CD4-positive, alpha-beta T cell treated with Interleukin-10 for 1 hour (primary cell): ENCODE measurements at regions not wholly inside any gene's neighbourhood (a gene's known extent, or its start where the extent isn't known, plus 50 kb on each side); places are given as distances from the start of the nearest gene placed in this dataset.
"Not testable (repeated sequence)": the region's sequence is repeated elsewhere in the genome, so short reads cannot be mapped to it uniquely, and the experiment has no call there.

Source experiments
- DNase-seq: peaks from one replicate; pipeline ENCODE4 v3.0.0-alpha.2; 2020

- DNase-seq, result no peak
Observed at GRCh38 chr15:70602834-70603560, 160.4 kb downstream of the UACA start.

GRCh38 chr15:70602281-70602680, 161.1 kb downstream of the UACA start:
- no peak for DNase-seq

- no peak for DNase-seq
Observed at GRCh38 chr15:70597945-70598344, 165.4 kb downstream of the UACA start.

GRCh38 chr15:70597056-70597603, 166.2 kb downstream of the UACA start:
- no peak for DNase-seq

- DNase-seq, result no peak
Observed at GRCh38 chr15:70596354-70597055, 166.9 kb downstream of the UACA start.

GRCh38 chr15:70593795-70594194, 169.6 kb downstream of the UACA start:
- no peak for DNase-seq

GRCh38 chr15:70589728-70590127, 173.6 kb downstream of the UACA start:
- DNase-seq, result no peak

- no peak for DNase-seq
Observed at GRCh38 chr15:70589221-70589620, 174.1 kb downstream of the UACA start.

- DNase-seq, result no peak
Observed at GRCh38 chr15:70588613-70589012, 174.7 kb downstream of the UACA start.

- no peak for DNase-seq
Observed at GRCh38 chr15:70587896-70588567, 175.3 kb downstream of the UACA start.

- DNase-seq, result not testable (repeated sequence)
Observed at GRCh38 chr15:70587012-70587634, 176.2 kb downstream of the UACA start.

GRCh38 chr15:70586241-70586640, 177.1 kb downstream of the UACA start:
- no peak for DNase-seq

GRCh38 chr15:70585707-70586034, 177.7 kb downstream of the UACA start:
- DNase-seq, result no peak

- peak; percentile 30 for DNase-seq
Observed at GRCh38 chr15:70584838-70585706, 178.3 kb downstream of the UACA start.

- no peak for DNase-seq
Observed at GRCh38 chr15:70584441-70584837, 178.9 kb downstream of the UACA start.

- no peak for DNase-seq
Observed at GRCh38 chr15:70583006-70583405, 180.4 kb downstream of the UACA start.

- DNase-seq, result no peak
Observed at GRCh38 chr15:70582143-70582945, 181.0 kb downstream of the UACA start.

- no peak for DNase-seq
Observed at GRCh38 chr15:70580958-70581357, 182.4 kb downstream of the UACA start.

GRCh38 chr15:70580286-70580685, 183.1 kb downstream of the UACA start:
- DNase-seq, result no peak

- DNase-seq, result no peak
Observed at GRCh38 chr15:70579766-70580165, 183.6 kb downstream of the UACA start.

GRCh38 chr15:70578196-70578595, 185.2 kb downstream of the UACA start:
- no peak for DNase-seq
